MM.1S (cell line): ENCODE measurements at regions not wholly inside any gene's neighbourhood (a gene's known extent, or its start where the extent isn't known, plus 50 kb on each side); places are given as distances from the start of the nearest gene placed in this dataset.

Experiments used
- DNase-seq: peaks from one replicate; pipeline ENCODE4 v3.0.0-alpha.2; 2015
- H2AFZ ChIP-seq: fragments of 300-600 bp; sonication (generic); 2 replicates; pipeline ENCODE4 v1.6.0; 2016; ENCODE audit warnings: antibody characterized with exemption, low read length
- H3F3A ChIP-seq: fragments of 300-600 bp; sonication (generic); 2 replicates; pipeline ENCODE4 v1.6.1; 2016; ENCODE audit warnings: mild to moderate bottlenecking, antibody characterized with exemption, low read length, moderate library complexity, mixed read lengths; ENCODE audit not compliant: insufficient read depth
- H3K27ac ChIP-seq: fragments of 300-600 bp; sonication (generic); 2 replicates; pipeline ENCODE4 v1.5.1; 2016; ENCODE audit warnings: mild to moderate bottlenecking, low read length
- H3K27me3 ChIP-seq: fragments of 300-600 bp; sonication (generic); replicated peaks from 2 replicates; pipeline ENCODE4 v1.6.0; 2016; ENCODE audit warnings: low read length; ENCODE audit not compliant: insufficient read depth
- H3K36me3 ChIP-seq: fragments of 300-600 bp; sonication (generic); replicated peaks from 2 replicates; pipeline ENCODE4 v1.6.1; 2016; ENCODE audit warnings: mild to moderate bottlenecking, low read length, mixed read lengths; ENCODE audit not compliant: insufficient read depth
- H3K4me1 ChIP-seq: fragments of 300-600 bp; sonication (generic); 2 replicates; pipeline ENCODE4 v1.6.1; 2016; ENCODE audit warnings: low read length, mixed read lengths
- H3K4me2 ChIP-seq: fragments of 300-600 bp; sonication (generic); 2 replicates; pipeline ENCODE4 v1.6.0; 2016; ENCODE audit warnings: low read depth, low read length
- H3K4me3 ChIP-seq: fragments of 300-600 bp; sonication (generic); 2 replicates; pipeline ENCODE4 v1.5.1; 2016; ENCODE audit warnings: low read length, mixed read lengths
- H3K79me2 ChIP-seq: fragments of 300-600 bp; sonication (generic); 2 replicates; pipeline ENCODE4 v1.6.1; 2016; ENCODE audit warnings: mixed run types, low read length, mixed read lengths
- H3K9ac ChIP-seq: fragments of 300-600 bp; sonication (generic); 2 replicates; pipeline ENCODE4 v1.6.1; 2016; ENCODE audit warnings: low read length, mixed read lengths
- H3K9me2 ChIP-seq: fragments of 300-600 bp; sonication (generic); replicated peaks from 2 replicates; pipeline ENCODE4 v1.6.1; 2016; ENCODE audit warnings: mild to moderate bottlenecking, low read length, mixed read lengths; ENCODE audit not compliant: insufficient read depth
- H3K9me3 ChIP-seq: fragments of 300-600 bp; sonication (generic); replicated peaks from 2 replicates; pipeline ENCODE4 v1.6.1; 2016; ENCODE audit warnings: mild to moderate bottlenecking, low read length, mixed read lengths; ENCODE audit not compliant: insufficient read depth
- H4K20me1 ChIP-seq: fragments of 300-600 bp; sonication (generic); 2 replicates; pipeline ENCODE4 v1.6.1; 2016; ENCODE audit warnings: mild to moderate bottlenecking, low read length, moderate library complexity, mixed read lengths; ENCODE audit not compliant: insufficient read depth
- CTCF ChIP-seq: fragments of 300-600 bp; sonication (generic); IDR thresholded peaks from 2 replicates; pipeline ENCODE4 v1.5.1; 2016; ENCODE audit warnings: antibody characterized with exemption, low read length, mixed read lengths
- EZH2 ChIP-seq: fragments of 300-600 bp; sonication (generic); optimal IDR thresholded peaks from 2 replicates; pipeline ENCODE3; 2017; ENCODE audit warnings: low read depth, mild to moderate bottlenecking, antibody characterized with exemption, low read length, mixed read lengths
- EZH2phosphoT487 ChIP-seq: fragments of 300-600 bp; sonication (generic); IDR thresholded peaks from 2 replicates; pipeline ENCODE4 v1.6.1; 2018; ENCODE audit warnings: antibody characterized with exemption, low read length

DNA sequence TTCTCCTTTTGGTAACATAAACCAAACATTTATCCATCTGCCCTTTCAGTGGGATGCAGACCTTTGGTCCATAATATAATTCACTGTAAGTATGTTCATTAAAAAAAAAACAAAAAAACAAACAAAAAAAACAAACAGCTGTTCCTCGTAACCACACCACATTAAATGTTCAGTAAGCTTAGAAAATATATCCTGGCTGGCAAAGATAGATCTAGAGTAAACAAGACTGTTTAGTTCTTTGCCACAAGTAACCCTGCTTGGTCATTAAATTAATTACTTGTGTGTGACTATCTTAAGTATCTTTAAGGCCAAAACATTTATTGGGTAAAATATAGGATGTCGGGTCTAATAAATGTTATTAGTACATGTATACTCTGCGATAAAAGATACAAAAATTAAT is 1717.1 kb downstream of the EFNA5 start:
- no peak overlapping the region for H2AFZ ChIP-seq
- no peaks in the 10 kb centered on the region for H3K4me1 ChIP-seq
- H3K27me3 ChIP-seq = no peaks in the 10 kb centered on the region
- no peaks in the 10 kb centered on the region for H3K9me3 ChIP-seq
- H3K4me2 ChIP-seq = no peak overlapping the region
- no peaks in the 10 kb centered on the region for H4K20me1 ChIP-seq
- no peaks in the 10 kb centered on the region for H3K9me2 ChIP-seq
- TF ChIP-seq EZH2phosphoT487 (no peak), CTCF (no peak), EZH2 (no peak)
- no peak overlapping the region for H3K27ac ChIP-seq
- no peak overlapping the region for H3K4me3 ChIP-seq
- no peak for DNase-seq
- H3F3A ChIP-seq = no peaks in the 10 kb centered on the region
- no peaks in the 10 kb centered on the region for H3K36me3 ChIP-seq
- H3K79me2 ChIP-seq = no peaks in the 10 kb centered on the region
- H3K9ac ChIP-seq = no peak overlapping the region

DNA sequence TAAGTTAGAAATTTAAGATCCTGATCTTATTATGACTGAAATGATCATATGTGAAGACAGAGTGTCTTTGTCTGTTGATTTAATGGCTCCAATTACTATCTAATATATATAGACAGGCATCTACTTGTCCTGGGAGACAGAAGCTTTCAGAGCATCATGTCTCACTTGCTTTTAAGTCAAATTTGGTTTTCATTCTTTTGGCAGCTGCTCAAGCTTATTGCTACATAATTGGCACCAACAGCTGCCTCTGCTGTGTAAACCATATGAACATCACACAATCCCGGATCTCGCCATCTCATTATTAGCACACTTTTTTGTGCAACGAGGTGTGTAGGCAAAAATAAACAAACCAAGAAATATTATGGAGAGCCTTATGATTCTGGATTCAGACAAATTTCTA is 1717.9 kb downstream of the EFNA5 start:
- H3K27me3 ChIP-seq = no peaks in the 10 kb centered on the region
- no peaks in the 10 kb centered on the region for H4K20me1 ChIP-seq
- H3K9me2 ChIP-seq = no peaks in the 10 kb centered on the region
- no peak overlapping the region for H3K4me2 ChIP-seq
- no peaks in the 10 kb centered on the region for H3K36me3 ChIP-seq
- TF ChIP-seq EZH2 = no peak
- TF ChIP-seq CTCF = no peak
- TF ChIP-seq EZH2phosphoT487 = no peak
- no peak overlapping the region for H3K4me3 ChIP-seq
- no peak for DNase-seq
- no peaks in the 10 kb centered on the region for H3K4me1 ChIP-seq
- no peak overlapping the region for H3K9ac ChIP-seq
- H3F3A ChIP-seq = no peaks in the 10 kb centered on the region
- H2AFZ ChIP-seq = no peak overlapping the region
- H3K27ac ChIP-seq = no peak overlapping the region
- H3K9me3 ChIP-seq = no peaks in the 10 kb centered on the region
- H3K79me2 ChIP-seq = no peaks in the 10 kb centered on the region

- DNase-seq = no peak
- H3K36me3 ChIP-seq = no peaks in the 10 kb centered on the region
Observed at GRCh38 chr5:105947461-105947860, 1723.3 kb downstream of the EFNA5 start.

More at GRCh38 chr5:105947461-105947860, 1723.3 kb downstream of the EFNA5 start:
- Histone ChIP-seq H3K9ac (no peak overlapping the region), H4K20me1 (no peaks in the 10 kb centered on the region), H3K4me3 (no peak overlapping the region), H2AFZ (no peak overlapping the region), H3F3A (no peaks in the 10 kb centered on the region), H3K27me3 (no peaks in the 10 kb centered on the region), H3K79me2 (no peaks in the 10 kb centered on the region), H3K27ac (no peak overlapping the region), H3K9me2 (no peaks in the 10 kb centered on the region), H3K4me1 (no peaks in the 10 kb centered on the region), H3K9me3 (no peaks in the 10 kb centered on the region), H3K4me2 (no peak overlapping the region)
- no peak for TF ChIP-seq EZH2
- no peak for TF ChIP-seq CTCF
- no peak for TF ChIP-seq EZH2phosphoT487
